ENCODE measurements at regions not wholly inside any gene's neighbourhood (a gene's known extent, or its start where the extent isn't known, plus 50 kb on each side); places are given as distances from the start of the nearest gene placed in this dataset.
"Not testable (repeated sequence)": the region's sequence is repeated elsewhere in the genome, so short reads cannot be mapped to it uniquely, and the experiment has no call there.

GRCh38 chr2:185265747-185266146 lies 472.9 kb upstream of the FSIP2 start:
- Histone ChIP-seq H3K4me1 (ENCODE audit: insufficient read depth, low read length) (no peaks in the 10 kb centered on the region; the same call in 1 of the 2 replicates), H3K9me3 (ENCODE audit: insufficient read depth, low read depth, low read length) (peaks cover 8% of the 10 kb centered on the region; the same call in 1 of the 2 replicates), H3K9ac (ENCODE audit: low read depth, low read length) (no peak overlapping the region), H3K4me3 (ENCODE audit: low read length) (no peak overlapping the region), H3K27me3 (ENCODE audit: insufficient read depth, low read length) (no peaks in the 10 kb centered on the region), H3K27ac (ENCODE audit: low read length) (no peak overlapping the region), H3K36me3 (ENCODE audit: insufficient read depth, low read depth, low read length) (no peaks in the 10 kb centered on the region)

- Histone ChIP-seq H3K9ac (ENCODE audit: low read depth, low read length) (no peak overlapping the region), H3K27ac (ENCODE audit: low read length) (no peak overlapping the region), H3K9me3 (ENCODE audit: insufficient read depth, low read depth, low read length) (peaks cover 8% of the 10 kb centered on the region; the same call in 1 of the 2 replicates), H3K4me3 (ENCODE audit: low read length) (no peak overlapping the region), H3K4me1 (ENCODE audit: insufficient read depth, low read length) (no peaks in the 10 kb centered on the region; the same call in 1 of the 2 replicates), H3K27me3 (ENCODE audit: insufficient read depth, low read length) (no peaks in the 10 kb centered on the region), H3K36me3 (ENCODE audit: insufficient read depth, low read depth, low read length) (no peaks in the 10 kb centered on the region)
Observed at GRCh38 chr2:185268651-185269050, 470.0 kb upstream of the FSIP2 start.

GRCh38 chr2:185274718-185275484 lies 463.7 kb upstream of the FSIP2 start:
- no peak overlapping the region for H3K4me3 ChIP-seq (ENCODE audit: low read length)
- H3K27ac ChIP-seq (ENCODE audit: low read length) = no peak overlapping the region
- H3K9ac ChIP-seq (ENCODE audit: low read depth, low read length) = no peak overlapping the region
- H3K27me3 ChIP-seq (ENCODE audit: insufficient read depth, low read length) = no peaks in the 10 kb centered on the region
- no peaks in the 10 kb centered on the region for H3K9me3 ChIP-seq (ENCODE audit: insufficient read depth, low read depth, low read length)
- no peaks in the 10 kb centered on the region for H3K4me1 ChIP-seq (ENCODE audit: insufficient read depth, low read length)
- no peaks in the 10 kb centered on the region for H3K36me3 ChIP-seq (ENCODE audit: insufficient read depth, low read depth, low read length)

- H3K36me3 ChIP-seq (ENCODE audit: insufficient read depth, low read depth, low read length); H3K27me3 ChIP-seq (ENCODE audit: insufficient read depth, low read length); H3K4me1 ChIP-seq (ENCODE audit: insufficient read depth, low read length); H3K4me3 ChIP-seq (ENCODE audit: low read length); H3K9ac ChIP-seq (ENCODE audit: low read depth, low read length); H3K27ac ChIP-seq (ENCODE audit: low read length); H3K9me3 ChIP-seq (ENCODE audit: insufficient read depth, low read depth, low read length): not testable (repeated sequence)
Observed at GRCh38 chr2:185275979-185276378, 462.6 kb upstream of the FSIP2 start.

- no peaks in the 10 kb centered on the region for H3K36me3 ChIP-seq (ENCODE audit: insufficient read depth, low read depth, low read length)
- no peaks in the 10 kb centered on the region for H3K4me1 ChIP-seq (ENCODE audit: insufficient read depth, low read length)
- no peak overlapping the region for H3K4me3 ChIP-seq (ENCODE audit: low read length)
- H3K27me3 ChIP-seq (ENCODE audit: insufficient read depth, low read length) = no peaks in the 10 kb centered on the region
- no peaks in the 10 kb centered on the region for H3K9me3 ChIP-seq (ENCODE audit: insufficient read depth, low read depth, low read length)
- no peak overlapping the region for H3K9ac ChIP-seq (ENCODE audit: low read depth, low read length)
- no peak overlapping the region for H3K27ac ChIP-seq (ENCODE audit: low read length)
Observed at GRCh38 chr2:185278761-185279160, 459.8 kb upstream of the FSIP2 start.

- H3K4me1 ChIP-seq (ENCODE audit: insufficient read depth, low read length) = no peaks in the 10 kb centered on the region
- no peaks in the 10 kb centered on the region for H3K36me3 ChIP-seq (ENCODE audit: insufficient read depth, low read depth, low read length)
- no peak overlapping the region for H3K4me3 ChIP-seq (ENCODE audit: low read length)
- H3K9me3 ChIP-seq (ENCODE audit: insufficient read depth, low read depth, low read length) = no peaks in the 10 kb centered on the region
- H3K27me3 ChIP-seq (ENCODE audit: insufficient read depth, low read length) = no peaks in the 10 kb centered on the region
- H3K9ac ChIP-seq (ENCODE audit: low read depth, low read length) = no peak overlapping the region
- H3K27ac ChIP-seq (ENCODE audit: low read length) = no peak overlapping the region
Observed at GRCh38 chr2:185279999-185280398, 458.6 kb upstream of the FSIP2 start.

- no peaks in the 10 kb centered on the region for H3K27me3 ChIP-seq (ENCODE audit: insufficient read depth, low read length)
- no peak overlapping the region for H3K27ac ChIP-seq (ENCODE audit: low read length)
- H3K36me3 ChIP-seq (ENCODE audit: insufficient read depth, low read depth, low read length) = no peaks in the 10 kb centered on the region
- H3K4me1 ChIP-seq (ENCODE audit: insufficient read depth, low read length) = no peaks in the 10 kb centered on the region
- no peaks in the 10 kb centered on the region for H3K9me3 ChIP-seq (ENCODE audit: insufficient read depth, low read depth, low read length)
- H3K9ac ChIP-seq (ENCODE audit: low read depth, low read length) = no peak overlapping the region
- no peak overlapping the region for H3K4me3 ChIP-seq (ENCODE audit: low read length)
Observed at GRCh38 chr2:185284696-185285095, 453.9 kb upstream of the FSIP2 start.

GRCh38 chr2:185290012-185290411 lies 448.6 kb upstream of the FSIP2 start:
- H3K36me3 ChIP-seq (ENCODE audit: insufficient read depth, low read depth, low read length); H3K9ac ChIP-seq (ENCODE audit: low read depth, low read length); H3K27me3 ChIP-seq (ENCODE audit: insufficient read depth, low read length); H3K4me1 ChIP-seq (ENCODE audit: insufficient read depth, low read length); H3K9me3 ChIP-seq (ENCODE audit: insufficient read depth, low read depth, low read length); H3K27ac ChIP-seq (ENCODE audit: low read length): not testable (repeated sequence)
- peak overlapping the region; percentile 24; the same call in 1 of the 2 replicates for H3K4me3 ChIP-seq (ENCODE audit: low read length)

- Histone ChIP-seq H3K9me3 (ENCODE audit: insufficient read depth, low read depth, low read length) (no peaks in the 10 kb centered on the region), H3K9ac (ENCODE audit: low read depth, low read length) (no peak overlapping the region), H3K36me3 (ENCODE audit: insufficient read depth, low read depth, low read length) (no peaks in the 10 kb centered on the region), H3K27ac (ENCODE audit: low read length) (no peak overlapping the region), H3K27me3 (ENCODE audit: insufficient read depth, low read length) (no peaks in the 10 kb centered on the region), H3K4me1 (ENCODE audit: insufficient read depth, low read length) (peaks cover 6% of the 10 kb centered on the region; the same call in 1 of the 2 replicates), H3K4me3 (ENCODE audit: low read length) (no peak overlapping the region)
Observed at GRCh38 chr2:185291035-185291647, 447.5 kb upstream of the FSIP2 start.

- Histone ChIP-seq H3K4me3 (ENCODE audit: low read length) (no peak overlapping the region), H3K4me1 (ENCODE audit: insufficient read depth, low read length) (no peaks in the 10 kb centered on the region), H3K27me3 (ENCODE audit: insufficient read depth, low read length) (no peaks in the 10 kb centered on the region), H3K36me3 (ENCODE audit: insufficient read depth, low read depth, low read length) (no peaks in the 10 kb centered on the region), H3K27ac (ENCODE audit: low read length) (no peak overlapping the region), H3K9ac (ENCODE audit: low read depth, low read length) (no peak overlapping the region), H3K9me3 (ENCODE audit: insufficient read depth, low read depth, low read length) (no peaks in the 10 kb centered on the region)
Observed at GRCh38 chr2:185299867-185300266, 438.7 kb upstream of the FSIP2 start.

- H3K9me3 ChIP-seq (ENCODE audit: insufficient read depth, low read depth, low read length) = no peaks in the 10 kb centered on the region
- H3K27me3 ChIP-seq (ENCODE audit: insufficient read depth, low read length) = no peaks in the 10 kb centered on the region
- no peaks in the 10 kb centered on the region for H3K36me3 ChIP-seq (ENCODE audit: insufficient read depth, low read depth, low read length)
- H3K27ac ChIP-seq (ENCODE audit: low read length) = no peak overlapping the region
- no peak overlapping the region for H3K9ac ChIP-seq (ENCODE audit: low read depth, low read length)
- no peaks in the 10 kb centered on the region for H3K4me1 ChIP-seq (ENCODE audit: insufficient read depth, low read length)
- H3K4me3 ChIP-seq (ENCODE audit: low read length) = no peak overlapping the region
Observed at GRCh38 chr2:185306119-185306518, 432.5 kb upstream of the FSIP2 start.

GRCh38 chr2:185316383-185316782 lies 422.2 kb upstream of the FSIP2 start:
- Histone ChIP-seq H3K27me3 (ENCODE audit: insufficient read depth, low read length) (no peaks in the 10 kb centered on the region), H3K9me3 (ENCODE audit: insufficient read depth, low read depth, low read length) (no peaks in the 10 kb centered on the region), H3K4me1 (ENCODE audit: insufficient read depth, low read length) (no peaks in the 10 kb centered on the region; the same call in 1 of the 2 replicates), H3K36me3 (ENCODE audit: insufficient read depth, low read depth, low read length) (no peaks in the 10 kb centered on the region), H3K27ac (ENCODE audit: low read length) (no peak overlapping the region), H3K4me3 (ENCODE audit: low read length) (no peak overlapping the region), H3K9ac (ENCODE audit: low read depth, low read length) (no peak overlapping the region)

Data from iPS-20b (cell line).